ENCODE measurements at regions not wholly inside any gene's neighbourhood (a gene's known extent, or its start where the extent isn't known, plus 50 kb on each side); places are given as distances from the start of the nearest gene placed in this dataset.

GRCh38 chr4:130922955-130923354 is 1827.0 kb downstream of the C4orf33 start:
- TF ChIP-seq CTCF (IDR thresholded peaks at IDR 0.05), result no peak
- no peak for TF ChIP-seq POLR2A (IDR thresholded peaks at IDR 0.05)
